Fibroblast of gingiva (primary cell): ENCODE measurements at regions not wholly inside any gene's neighbourhood (a gene's known extent, or its start where the extent isn't known, plus 50 kb on each side); places are given as distances from the start of the nearest gene placed in this dataset.
"Not testable (repeated sequence)": the region's sequence is repeated elsewhere in the genome, so short reads cannot be mapped to it uniquely, and the experiment has no call there.

Experiments used
- DNase-seq: peaks from one replicate; pipeline ENCODE4 v3.0.0-alpha.2; 2011; ENCODE audit warnings: low read depth

DNA sequence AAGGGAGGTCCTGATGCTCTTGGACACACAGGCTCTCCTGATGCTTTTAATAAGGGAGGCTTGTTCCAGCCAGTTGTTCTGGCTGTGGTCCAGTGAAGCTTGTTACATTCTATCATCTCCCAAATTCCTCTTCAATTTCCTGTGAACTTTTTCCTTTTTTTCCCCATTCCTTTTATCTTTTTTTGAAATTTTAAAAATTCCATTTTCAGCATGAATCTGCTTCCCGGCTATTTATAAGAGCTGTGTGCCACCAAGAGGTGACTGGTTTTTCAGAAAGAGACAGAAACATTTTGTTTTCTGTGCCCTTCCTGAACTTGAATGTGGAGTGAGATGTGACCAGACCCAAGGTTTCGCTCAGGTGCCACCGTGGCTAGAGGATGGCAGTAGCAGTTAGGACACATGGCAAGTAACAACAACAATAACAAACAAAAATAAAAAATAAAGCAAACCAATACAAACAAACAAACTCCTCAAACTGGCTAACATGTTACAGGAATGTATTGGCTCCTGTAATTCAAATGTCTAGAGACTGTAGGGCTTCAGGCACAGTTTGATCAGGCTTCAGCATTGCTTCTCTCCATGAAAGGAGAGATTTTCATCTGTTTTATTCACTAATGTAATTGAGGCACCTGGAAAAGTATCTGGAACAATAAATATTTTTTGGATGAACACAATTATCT is 121.1 kb downstream of the BOD1 start:
- DNase-seq, result peak; percentile 87

DNA sequence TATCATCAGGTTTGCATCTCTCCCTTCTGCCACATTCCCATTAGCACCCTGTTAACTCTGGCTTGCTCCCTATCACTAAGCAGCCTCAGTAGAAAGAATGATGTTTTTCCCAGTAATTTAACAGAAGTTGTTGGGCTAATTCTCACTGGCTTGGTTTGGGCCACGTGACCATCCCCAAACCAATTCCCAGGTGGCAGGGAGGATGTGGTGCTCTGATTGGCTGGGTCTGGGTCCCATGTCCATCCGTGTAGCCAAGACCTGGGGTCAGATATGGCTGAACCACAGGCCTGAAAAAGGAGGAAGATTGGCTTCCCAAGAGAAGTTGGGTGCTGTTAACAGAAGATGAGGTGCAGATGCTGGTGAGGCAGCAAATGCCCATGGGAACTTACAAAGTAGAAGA is 122.0 kb downstream of the BOD1 start:
- no peak for DNase-seq

DNA sequence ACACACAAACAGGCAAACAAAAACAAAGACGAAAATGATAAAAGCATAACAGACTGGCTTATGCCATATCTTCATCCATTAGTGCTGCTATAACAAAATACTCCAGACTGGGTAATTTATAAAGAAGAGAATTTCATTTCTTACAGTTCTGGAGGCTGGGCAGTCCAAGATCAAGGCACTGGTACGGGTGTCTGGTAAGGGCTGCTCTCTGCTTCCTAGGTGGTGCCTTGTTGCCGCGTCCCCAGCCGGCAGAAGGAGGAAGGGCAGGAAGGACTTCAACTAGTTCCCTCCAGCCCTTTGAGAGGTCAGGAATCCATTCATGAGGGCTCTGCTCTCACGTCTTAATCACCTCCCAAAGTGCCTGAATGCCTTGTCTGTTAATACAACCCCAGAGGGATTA is 122.6 kb downstream of the BOD1 start:
- DNase-seq, result no peak

DNA sequence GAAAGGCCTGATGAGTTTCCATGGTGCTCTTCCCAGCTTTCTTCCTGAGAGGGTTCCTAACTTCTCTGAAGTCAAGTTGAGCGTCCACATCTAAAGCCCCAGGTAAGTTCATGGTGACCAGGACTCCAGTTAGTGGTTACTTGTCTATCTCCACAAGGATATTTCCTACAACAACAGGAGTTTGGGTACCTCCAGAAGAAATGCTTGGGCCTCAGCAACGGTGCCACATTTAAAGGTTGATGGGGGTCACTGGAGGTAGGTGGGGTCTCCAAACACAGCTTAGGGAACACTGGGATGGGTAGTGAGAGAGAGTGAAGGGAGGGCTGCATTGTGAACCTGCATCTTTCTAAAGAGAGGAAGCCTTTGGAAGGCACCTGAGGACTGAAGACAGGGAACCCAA is 123.4 kb downstream of the BOD1 start:
- no peak for DNase-seq

DNA sequence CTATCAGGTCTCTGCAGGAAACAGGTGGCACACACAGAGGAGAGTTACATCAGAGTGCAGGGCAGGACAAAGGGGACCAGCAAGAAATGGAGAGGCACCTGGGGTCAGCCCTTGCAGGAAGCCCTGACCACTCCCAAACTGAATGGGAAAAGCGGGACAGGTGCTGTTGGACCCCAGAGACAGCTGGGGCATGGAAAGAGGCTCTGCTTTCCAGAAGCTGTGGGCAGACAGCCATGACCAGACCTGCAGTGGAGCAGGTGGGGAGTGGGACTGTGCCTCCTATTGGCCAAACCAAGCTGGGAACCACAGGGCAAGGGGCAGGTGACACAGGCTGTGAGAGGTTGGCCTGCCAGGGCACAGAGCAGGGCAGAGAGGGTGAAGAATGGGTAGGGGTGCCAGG is 125.8 kb downstream of the BOD1 start:
- DNase-seq, result no peak

DNA sequence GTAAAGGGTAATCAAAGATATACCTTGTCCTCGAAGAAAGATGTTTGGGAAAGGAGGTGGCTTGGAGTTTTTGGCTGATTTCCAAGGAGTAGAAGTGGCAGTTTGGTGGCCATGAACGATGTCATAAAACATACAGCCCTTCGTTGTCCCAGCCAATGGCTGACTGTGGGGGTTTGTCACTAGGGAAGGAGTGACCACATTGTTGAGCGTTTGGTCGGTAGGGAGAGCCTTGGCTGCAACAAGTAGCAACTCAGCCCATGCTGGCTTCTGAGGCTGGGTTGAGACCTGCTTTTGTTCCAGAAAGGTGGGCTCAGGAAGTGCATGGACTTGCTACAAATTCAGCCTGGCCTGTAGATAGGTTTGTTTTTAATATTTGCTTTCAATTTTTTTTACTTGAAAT is 128.3 kb downstream of the BOD1 start:
- no peak for DNase-seq

DNA sequence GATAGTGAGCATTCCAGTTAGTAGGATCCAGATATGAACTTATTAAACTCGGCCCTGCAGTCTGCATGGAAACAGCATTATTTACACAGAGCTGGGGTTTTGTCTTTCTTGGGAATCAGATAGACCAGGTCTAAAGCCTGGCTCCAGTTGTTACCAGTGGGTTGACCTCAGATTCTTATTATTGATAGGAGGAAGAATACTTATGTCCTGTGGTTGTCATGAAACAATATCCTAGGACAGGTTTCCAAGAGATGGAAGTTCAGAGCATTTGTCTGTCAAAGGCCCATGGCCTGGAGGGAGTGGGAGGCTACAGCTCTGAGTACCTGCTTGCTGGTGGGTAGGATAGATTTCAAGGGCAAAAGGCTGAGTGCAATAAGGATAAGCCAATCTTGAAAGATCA is 129.2 kb downstream of the BOD1 start:
- no peak for DNase-seq

DNA sequence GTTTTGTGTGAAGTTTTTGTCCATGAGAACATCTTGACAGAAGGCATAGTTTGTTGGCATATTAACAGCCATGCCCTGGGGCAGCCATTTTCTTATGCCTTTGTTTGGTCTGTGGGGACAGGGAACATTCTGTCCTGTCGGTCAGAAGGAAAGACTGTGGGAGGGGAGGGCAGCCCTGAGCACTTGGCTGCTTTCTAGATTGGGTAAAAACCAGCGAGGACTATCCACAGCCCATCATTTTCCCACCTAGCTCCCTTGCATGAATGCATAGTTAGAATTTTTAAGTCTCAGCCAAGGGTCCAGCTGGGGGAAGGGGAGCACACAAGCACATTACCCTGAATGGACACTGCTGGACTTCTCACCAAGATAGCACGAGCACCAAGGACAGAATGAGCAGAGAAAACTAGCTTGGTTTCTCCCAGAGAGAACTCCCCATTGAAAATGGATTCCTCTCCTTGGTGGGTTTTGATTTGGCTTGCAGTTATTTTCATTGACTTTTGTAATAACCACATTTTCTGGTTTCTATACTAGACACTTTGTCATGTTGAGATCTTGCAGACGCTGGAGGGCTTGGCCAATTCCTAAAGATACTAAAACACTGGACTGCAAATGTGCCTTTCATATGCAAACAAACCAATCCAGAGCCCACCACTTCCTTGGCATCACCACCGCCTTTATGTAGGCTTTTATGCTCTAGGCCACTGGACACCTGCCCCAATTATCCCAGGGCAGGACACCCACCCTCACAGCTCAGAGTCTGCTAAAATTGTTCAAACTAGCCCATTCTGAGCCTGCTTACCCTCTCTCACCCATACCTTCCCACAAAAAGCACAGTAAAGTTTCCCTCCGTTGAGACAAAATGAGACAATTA is 129.9 kb downstream of the BOD1 start:
- DNase-seq, result no peak

DNA sequence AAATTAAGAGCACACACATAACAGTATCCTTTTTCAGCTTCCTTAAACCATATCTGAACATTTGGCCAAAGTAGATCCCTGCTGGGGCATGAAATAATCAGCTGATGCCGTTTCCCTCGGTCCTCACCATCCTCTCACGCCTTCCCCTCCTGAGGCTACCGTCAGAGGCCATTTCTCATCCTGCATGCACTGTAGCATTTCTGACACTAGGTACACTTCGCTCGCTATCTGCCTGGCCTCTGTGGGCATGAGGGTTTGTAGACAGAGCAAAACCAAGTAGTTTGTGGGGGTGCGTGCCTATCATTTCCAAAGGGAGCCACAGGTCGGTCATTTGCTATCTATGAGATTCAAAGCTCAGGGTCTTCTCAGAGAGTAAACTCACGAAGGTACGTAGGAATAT is 131.9 kb downstream of the BOD1 start:
- DNase-seq, result no peak

DNA sequence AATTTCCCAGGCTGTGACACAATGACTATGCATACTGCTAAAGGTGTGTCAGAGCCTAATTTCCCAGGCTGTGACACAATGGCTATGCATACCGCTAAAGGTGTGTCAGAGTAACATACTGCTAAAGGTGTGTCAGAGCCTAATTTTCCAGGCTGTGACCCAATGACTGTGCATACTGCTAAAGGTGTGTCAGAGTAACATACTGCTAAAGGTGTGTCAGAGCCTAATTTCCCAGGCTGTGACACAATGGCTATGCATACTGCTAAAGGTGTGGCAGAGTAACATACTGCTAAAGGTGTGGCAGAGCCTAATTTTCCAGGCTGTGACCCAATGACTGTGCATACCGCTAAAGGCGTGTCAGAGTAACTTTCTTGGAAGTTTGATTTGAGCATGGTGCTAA is 132.9 kb downstream of the BOD1 start:
- DNase-seq, result not testable (repeated sequence)

DNA sequence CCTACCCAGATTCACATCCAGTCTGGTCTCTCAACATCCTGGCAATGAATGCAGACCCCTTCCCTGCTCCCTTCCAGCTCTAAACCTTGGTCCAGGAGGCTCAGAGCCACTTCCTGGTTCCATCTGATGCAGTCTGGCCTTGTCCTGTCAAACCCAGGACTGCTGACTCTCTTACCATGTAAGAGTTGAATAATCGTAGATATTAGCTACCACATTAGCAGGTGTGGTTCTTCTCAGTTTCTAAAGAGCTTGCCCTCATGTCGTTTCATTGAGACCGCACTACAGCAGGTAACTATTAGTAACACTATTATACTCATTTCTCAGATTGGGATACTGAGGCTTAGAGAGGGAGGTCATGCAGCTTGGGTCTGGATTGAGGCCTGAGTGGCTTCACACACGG is 133.3 kb downstream of the BOD1 start:
- no peak for DNase-seq

DNA sequence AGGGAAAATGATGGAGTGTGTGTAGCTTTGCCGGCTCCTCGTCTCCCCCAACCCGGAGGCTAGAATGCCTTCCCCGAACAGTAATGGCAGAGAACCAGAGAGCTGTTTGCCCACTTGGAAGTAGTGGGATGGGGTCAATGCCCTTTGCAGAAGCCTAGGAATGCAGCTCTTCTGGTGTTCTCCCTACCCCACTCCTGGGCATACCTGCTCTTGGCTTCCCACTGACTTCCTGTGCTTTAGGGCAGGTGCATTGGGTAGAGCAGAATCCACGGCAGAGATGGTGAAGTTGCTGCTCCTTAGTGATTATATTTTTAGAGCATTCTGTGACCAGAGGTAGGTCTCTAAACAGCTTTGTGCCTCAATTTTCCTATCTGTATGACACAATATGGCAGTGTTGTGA is 134.6 kb downstream of the BOD1 start:
- DNase-seq, result no peak

DNA sequence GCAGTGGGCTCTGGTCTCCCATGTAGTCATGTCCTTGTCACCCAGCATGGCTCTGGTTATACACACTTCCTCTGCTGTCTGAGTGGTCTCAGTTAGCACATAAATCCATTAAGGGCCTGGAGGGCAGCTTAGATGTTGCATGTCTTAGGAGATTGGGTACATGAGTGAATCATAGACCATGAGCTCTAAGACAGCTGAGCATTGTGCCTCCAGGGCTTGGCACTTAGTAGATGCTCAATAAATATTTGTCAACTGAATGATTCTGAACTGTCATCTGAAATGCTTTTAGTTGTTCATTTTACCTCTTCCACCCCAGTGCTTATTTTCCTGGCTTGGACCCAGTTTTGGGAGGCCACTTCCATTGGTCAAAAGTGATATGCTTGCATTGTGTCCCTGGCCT is 135.6 kb downstream of the BOD1 start:
- no peak for DNase-seq

DNA sequence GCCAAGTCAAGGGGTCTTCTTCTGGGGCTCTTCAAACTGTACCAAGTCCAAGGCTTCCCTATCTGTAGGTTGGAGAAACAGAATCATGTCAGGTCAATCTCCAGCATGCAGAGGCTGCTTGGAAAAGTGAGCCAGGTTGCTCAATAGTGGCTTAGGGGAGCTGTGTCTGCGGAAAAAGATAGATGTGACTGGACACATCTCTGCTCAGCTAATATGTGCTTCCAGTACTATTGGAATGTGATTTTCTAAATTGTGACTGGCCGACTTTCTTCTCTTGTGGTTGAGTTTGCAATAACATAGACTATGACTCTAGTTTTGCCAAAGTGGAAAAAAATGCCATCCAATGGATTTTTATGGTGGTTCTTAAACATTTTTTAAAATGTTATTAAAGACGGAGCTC is 136.7 kb downstream of the BOD1 start:
- peak; percentile 82 for DNase-seq

DNA sequence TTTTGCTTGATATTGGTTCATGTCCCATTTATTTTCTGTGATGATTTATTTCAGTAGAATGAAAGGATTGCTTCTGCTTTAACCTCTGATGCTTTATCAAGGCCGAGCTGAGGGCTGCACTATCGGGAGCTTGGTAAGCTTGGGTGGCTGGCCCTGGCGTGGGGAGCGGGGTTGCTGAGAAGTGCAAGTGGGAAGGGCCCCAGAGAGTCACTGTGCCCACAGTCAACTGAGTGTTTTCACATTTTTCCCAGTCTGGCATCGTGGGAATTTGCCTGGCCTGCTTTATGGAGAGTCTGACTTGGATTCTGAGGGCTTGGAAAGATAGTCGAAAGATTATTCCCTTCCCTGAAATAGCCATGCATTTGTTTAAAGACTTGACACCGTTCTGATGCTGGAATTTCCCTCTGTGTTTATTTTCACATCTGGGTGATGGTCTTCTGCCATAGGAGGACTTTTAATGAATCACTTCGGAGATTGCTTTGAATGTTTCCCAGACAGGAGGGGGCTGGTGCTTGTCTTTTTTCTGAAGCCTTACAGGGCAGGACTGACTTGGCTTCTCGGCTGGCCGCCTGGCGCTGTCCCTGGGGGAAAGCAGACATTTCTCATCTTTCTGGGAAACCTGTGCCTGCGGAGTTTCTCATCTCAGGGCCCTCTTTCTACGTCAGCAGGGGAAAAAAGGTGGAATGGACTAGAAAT is 139.0 kb downstream of the BOD1 start:
- DNase-seq, result peak; percentile 93

DNA sequence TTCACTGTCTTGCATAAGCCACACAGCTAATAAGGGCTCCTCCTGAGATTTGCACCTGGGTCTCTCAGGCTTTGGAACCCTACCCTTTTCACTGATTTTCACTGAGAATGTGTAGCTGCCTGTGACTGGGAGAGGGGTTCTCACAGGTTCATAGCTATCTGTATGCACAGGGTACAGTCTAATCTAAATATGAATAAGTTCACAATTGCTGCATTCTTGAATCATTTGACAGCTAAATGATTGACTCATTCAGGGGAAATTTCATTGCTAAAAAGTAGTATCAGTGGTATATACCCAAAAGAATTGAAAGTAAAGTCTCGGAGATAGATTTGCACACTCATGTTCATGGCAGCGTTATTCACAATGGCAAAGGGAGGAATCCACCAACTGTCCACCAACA is 140.7 kb downstream of the BOD1 start:
- no peak for DNase-seq

DNA sequence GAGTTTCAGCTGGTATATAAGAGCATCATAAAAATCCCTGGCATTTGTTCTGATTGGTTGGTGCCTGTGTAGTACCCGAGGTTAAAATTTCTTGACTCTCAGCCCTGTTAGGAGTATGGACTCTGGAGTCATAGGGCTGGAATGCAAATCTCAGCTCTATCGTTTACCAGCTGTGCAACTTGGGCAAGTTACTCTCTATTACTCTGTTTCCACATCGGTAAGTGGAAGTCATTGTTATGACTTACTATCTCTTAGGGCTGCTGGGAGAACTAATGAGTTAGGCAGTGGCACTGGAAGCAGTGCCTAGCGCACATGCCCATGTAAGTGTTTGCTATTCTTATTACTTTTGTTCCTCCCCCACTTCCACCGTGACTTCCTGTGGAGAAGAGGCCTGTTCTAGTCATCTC is 141.6 kb downstream of the BOD1 start:
- DNase-seq, result peak; percentile 92

DNA sequence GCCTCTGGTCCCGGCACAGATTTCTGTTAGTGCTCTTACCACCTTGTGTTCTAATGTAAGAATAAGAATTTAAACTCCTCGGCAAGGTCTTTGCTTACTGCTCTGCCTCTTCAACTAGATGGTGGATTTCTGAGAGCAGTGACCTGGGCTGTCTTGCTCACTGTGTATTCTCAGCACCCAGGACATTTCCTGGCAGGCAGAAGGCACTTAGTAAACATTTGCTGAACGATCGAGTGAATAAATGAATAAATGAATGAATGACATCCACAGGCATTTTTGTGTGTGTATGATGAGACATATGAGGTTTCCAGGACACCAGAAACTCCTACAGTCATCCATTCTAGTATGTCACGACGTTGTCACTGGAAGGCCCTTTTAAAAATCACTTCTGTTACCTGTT is 143.2 kb downstream of the BOD1 start:
- no peak for DNase-seq

DNA sequence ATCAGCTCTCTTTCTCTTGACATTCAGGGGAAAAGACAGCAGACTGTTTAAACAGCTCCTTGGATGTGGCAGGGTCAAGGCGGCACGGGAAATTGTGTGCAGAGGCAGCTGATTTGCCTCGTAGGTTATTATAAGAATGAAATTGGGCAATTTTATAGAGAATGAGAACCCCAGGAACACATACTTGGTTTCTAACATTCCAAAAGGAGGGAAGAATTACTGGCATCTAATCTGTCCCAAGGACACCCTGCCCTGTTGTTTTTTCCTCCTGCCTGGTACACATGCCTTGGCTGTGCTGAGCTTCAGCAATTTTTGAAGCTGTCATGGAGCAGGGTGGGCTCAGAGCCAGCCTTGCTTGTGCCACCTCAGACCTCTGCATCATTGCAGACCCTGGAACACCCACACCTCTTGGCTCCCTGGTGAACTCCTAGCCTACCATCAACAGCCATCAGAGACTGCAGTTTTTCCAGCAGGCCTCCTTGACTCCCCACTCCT is 143.6 kb downstream of the BOD1 start:
- peak; percentile 96 for DNase-seq

DNA sequence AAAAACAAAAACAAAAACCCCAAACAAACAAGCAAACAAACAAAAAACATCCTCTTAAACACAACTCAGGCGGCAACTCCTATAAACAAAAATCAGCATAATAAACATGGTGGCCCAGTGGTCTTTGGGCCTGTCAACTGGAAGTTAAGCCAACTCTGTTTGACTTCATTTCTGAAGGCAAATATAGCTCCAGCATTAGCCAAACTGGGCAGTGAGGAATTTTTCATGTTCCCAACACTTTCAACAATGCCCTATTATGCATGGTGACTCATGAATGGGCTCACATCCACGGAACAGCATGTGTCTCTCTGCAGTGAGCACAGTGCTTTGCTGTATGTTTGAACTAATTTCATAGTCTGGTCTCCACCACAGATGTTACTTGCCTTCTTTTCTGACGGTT is 143.9 kb upstream of the STC2 start:
- peak; percentile 97 for DNase-seq

DNA sequence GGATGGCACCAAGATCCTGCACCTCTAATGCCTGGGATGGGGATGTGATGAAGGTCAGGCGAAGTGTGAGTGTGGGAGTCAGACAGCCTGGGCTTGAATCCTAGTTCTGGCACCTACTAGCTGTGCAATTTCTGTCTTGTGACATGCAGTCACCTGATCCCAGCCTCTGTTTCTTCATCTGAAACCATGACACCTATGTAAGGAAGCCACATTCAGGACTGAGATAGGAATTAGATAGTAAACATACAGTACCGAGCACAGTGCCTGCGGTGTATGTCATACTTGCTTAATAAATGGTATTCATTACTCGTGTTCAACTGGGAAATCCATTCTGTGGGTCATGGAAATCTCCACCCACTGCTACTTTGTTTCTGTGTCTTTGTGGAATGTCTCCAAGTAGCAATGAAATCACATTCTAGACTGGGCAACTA is 140.6 kb upstream of the STC2 start:
- DNase-seq, result peak; percentile 90

DNA sequence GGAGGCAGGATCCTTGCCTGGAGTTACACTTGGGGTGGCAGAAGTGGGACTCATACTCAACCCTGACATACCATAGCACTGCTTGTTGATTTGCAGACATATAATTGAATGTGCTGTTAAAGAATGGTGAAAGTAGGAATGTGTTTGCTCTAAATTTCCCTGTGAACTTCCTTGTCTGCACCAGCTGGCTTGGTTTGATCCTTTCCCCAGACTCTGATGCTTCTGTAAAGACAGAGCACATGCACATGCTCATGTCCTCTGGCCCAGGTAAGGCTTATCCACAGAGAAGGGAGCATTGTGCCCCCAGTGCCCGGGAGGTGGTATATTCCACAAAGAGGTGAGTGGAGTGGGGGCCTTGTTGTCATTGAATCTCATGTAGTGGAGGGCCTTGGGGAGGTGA is 138.0 kb upstream of the STC2 start:
- DNase-seq, result no peak

DNA sequence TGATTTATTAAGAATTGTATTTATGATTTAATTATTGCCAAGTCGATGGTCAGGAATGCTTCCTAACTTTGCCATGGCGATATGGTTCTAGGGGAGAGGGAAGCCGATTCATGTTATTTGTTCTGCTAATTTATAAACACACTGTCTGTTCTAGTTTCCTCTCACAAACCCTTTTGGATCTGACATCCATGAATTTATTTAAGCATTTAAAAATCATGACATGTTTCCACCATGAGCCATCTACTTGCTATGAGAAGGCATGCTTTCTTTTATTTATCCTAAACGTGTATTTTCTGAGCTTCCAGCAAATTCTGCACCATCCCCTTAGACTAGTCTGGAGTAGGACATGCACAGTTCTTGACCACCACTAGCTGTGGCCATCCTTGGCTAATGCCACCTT is 136.6 kb upstream of the STC2 start:
- DNase-seq, result peak; percentile 14
